Lung (tissue), 11 donors: ENCODE measurements at regions not wholly inside any gene's neighbourhood (a gene's known extent, or its start where the extent isn't known, plus 50 kb on each side); places are given as distances from the start of the nearest gene placed in this dataset.
A peak's percentile ranks its signal among the peaks of the same experiment; 100 is the strongest.

Source experiments
- ATAC-seq: fragments of 200-7000 bp; cut with Tn5 transposase; one replicate; pipeline ENCODE4 v1.9.1; 2020; ENCODE audit warnings: moderate number of reproducible peaks; ENCODE audit not compliant: insufficient read depth, low FRiP score
- DNase-seq, 3 donors: peaks; one replicate each; pipeline ENCODE4 v3.0.0-alpha.2; 2013 to 2017
- H3K27ac ChIP-seq, 2 donors: one replicate each; pipeline ENCODE4 v1.5.1; 2013; ENCODE audit warnings: mild to moderate bottlenecking in 2 of 2, moderate library complexity in 2 of 2, control low read depth in 1 of 2, inconsistent platforms in 1 of 2, low read depth in 1 of 2, low read length in 1 of 2
- H3K27me3 ChIP-seq, 3 donors: one replicate each; pipeline ENCODE4 v1.5.1; 2013; ENCODE audit warnings: low read length in 2 of 3; ENCODE audit not compliant: control insufficient read depth in 3 of 3, insufficient read depth in 3 of 3
- H3K36me3 ChIP-seq, 4 donors: one replicate each; pipeline ENCODE4 v1.5.1; 2013; ENCODE audit warnings: low read length in 4 of 4, mild to moderate bottlenecking in 1 of 4, moderate library complexity in 1 of 4; ENCODE audit not compliant: control insufficient read depth in 4 of 4, insufficient read depth in 4 of 4
- H3K4me1 ChIP-seq, 5 donors: one replicate each; pipeline ENCODE4 v1.5.1; 2013; ENCODE audit warnings: low read length in 5 of 5, mild to moderate bottlenecking in 2 of 5, moderate library complexity in 1 of 5; ENCODE audit not compliant: control insufficient read depth in 5 of 5, insufficient read depth in 5 of 5
- H3K4me3 ChIP-seq: one replicate; pipeline ENCODE4 v1.5.1; 2013; ENCODE audit warnings: mild to moderate bottlenecking, control low read depth, moderate library complexity
- H3K9ac ChIP-seq, 2 donors: one replicate each; pipeline ENCODE4 v1.5.1; 2013; ENCODE audit warnings: low read length in 2 of 2, control low read depth in 1 of 2; ENCODE audit not compliant: insufficient read depth in 1 of 2
- H3K9me3 ChIP-seq, 4 donors: one replicate each; pipeline ENCODE4 v1.5.1; 2013; ENCODE audit warnings: low read length in 3 of 4, mild to moderate bottlenecking in 1 of 4, moderate library complexity in 1 of 4; ENCODE audit not compliant: control insufficient read depth in 4 of 4, insufficient read depth in 3 of 4
- CTCF ChIP-seq: IDR thresholded peaks from 2 replicates; pipeline ENCODE4 v1.5.1; 2012; ENCODE audit warnings: mild to moderate bottlenecking; ENCODE audit errors: control extremely low read depth, extremely low read depth
- WGBS, 2 donors: extraction: QIAGEN DNeasy Blood & Tissue Kit; methylation state at CpG; one replicate each; pipeline ENCODE4 v1.1.7; 2013; 5-methylcytosine and 5-hydroxymethylcytosine counted together
- donor health status: control.
- donor health status: control.
- donor health status: Bipolar disorder and iron deficiency.
- donor health status: healthy.
- donor health status: DM: yes; HTN: yes; CAD: no.

DNA sequence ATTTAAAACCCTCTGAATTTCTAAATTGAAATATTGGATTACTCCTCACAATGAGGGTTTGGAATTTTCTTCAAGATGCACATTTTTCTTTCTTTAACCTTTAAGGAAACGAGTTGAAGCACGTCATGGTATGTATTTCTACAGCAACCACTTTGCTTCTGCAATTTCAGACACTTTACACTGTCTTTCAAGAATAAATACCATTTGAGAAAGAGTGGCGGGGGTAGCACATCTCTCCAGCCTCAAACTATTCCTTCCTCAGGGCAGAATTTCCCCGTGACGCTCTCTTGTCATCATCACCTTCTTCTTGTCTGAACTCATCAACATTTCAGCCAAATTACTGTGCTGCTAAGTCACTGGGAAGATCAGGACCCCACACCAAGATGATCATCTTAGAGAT, 1073.4 kb downstream of the EFNB2 start:
- Histone ChIP-seq H3K4me3 (no peak overlapping the region), H3K27ac (no peak overlapping the region), H3K4me1 (peaks cover 0 to 22% (median 0%) of the 10 kb centered on the region in 5 donors), H3K36me3 (no peaks in the 10 kb centered on the region), H3K27me3 (no peaks in the 10 kb centered on the region), H3K9ac (no peak overlapping the region), H3K9me3 (no peaks in the 10 kb centered on the region)
- DNase-seq (peak in 2 of 3 donors; percentile 33 to 40), ATAC-seq (no peak)
- TF ChIP-seq CTCF, result no peak
- WGBS, 2 donors, result 72 to 86% methylated on average over 5 of the region's 5 CpGs

DNA sequence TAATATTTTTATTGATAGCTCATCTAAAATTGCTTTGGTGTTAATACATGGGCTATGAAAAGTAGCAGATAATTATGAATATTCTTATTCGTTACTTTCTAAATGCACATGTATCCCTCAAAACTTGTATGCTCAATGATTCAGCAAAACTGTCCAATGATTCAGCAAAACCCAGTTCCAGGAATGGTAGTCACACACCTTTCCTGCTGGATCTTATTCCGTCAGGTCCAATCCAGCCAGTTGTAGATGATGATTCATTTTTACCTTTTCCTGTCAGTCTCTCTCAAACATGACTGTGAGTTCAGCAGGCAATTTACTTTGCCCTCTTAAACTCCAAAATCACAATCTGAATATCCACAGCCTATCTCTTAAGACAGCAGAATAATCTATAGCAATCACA, 1082.6 kb downstream of the EFNB2 start:
- 94 to 95% methylated on average over 2 of the region's 2 CpGs for WGBS, 2 donors
- no peak for ATAC-seq
- H3K27me3 ChIP-seq, result no peaks in the 10 kb centered on the region
- H3K4me1 ChIP-seq, result no peaks in the 10 kb centered on the region
- TF ChIP-seq CTCF, result no peak
- H3K27ac ChIP-seq, result no peak overlapping the region
- DNase-seq, result no peak
- H3K9ac ChIP-seq, result no peak overlapping the region
- no peak overlapping the region for H3K4me3 ChIP-seq
- no peaks in the 10 kb centered on the region for H3K36me3 ChIP-seq
- H3K9me3 ChIP-seq, result no peaks in the 10 kb centered on the region

GRCh38 chr13:105450784-105451183, 1084.7 kb downstream of the EFNB2 start:
- Histone ChIP-seq H3K4me1 (peaks cover 0 to 6% (median 0%) of the 10 kb centered on the region in 5 donors), H3K27me3 (no peaks in the 10 kb centered on the region), H3K36me3 (no peaks in the 10 kb centered on the region), H3K9ac (no peak overlapping the region), H3K4me3 (no peak overlapping the region), H3K27ac (no peak overlapping the region), H3K9me3 (no peaks in the 10 kb centered on the region)
- no peak for TF ChIP-seq CTCF
- 92% methylated on average over 4 of the region's 4 CpGs for WGBS, 2 donors
- ATAC-seq (no peak), DNase-seq (no peak)

- H3K27me3 ChIP-seq, result no peaks in the 10 kb centered on the region
- H3K4me3 ChIP-seq, result no peak overlapping the region
- H3K9ac ChIP-seq, result no peak overlapping the region
- TF ChIP-seq CTCF, result no peak
- no peaks in the 10 kb centered on the region for H3K36me3 ChIP-seq
- no peak for DNase-seq
- peaks cover 0 to 9% (median 0%) of the 10 kb centered on the region in 5 donors for H3K4me1 ChIP-seq
- WGBS, 2 donors, result 54 to 81% methylated on average over 1 of the region's 1 CpG
- no peak for ATAC-seq
- H3K9me3 ChIP-seq, result no peaks in the 10 kb centered on the region
- no peak overlapping the region for H3K27ac ChIP-seq
Observed at GRCh38 chr13:105448811-105449210, 1086.7 kb downstream of the EFNB2 start.
